Kidney glomerular epithelial cell (primary cell): ENCODE measurements at regions not wholly inside any gene's neighbourhood (a gene's known extent, or its start where the extent isn't known, plus 50 kb on each side); places are given as distances from the start of the nearest gene placed in this dataset.

Experiments
- DNase-seq: peaks from one replicate; lab custom pipeline; 2025; lab: John Stamatoyannopoulos, UW

- no peak for DNase-seq
Measured at GRCh38 chr2:198795419-198795818, 662.3 kb downstream of the SATB2 start.

DNA sequence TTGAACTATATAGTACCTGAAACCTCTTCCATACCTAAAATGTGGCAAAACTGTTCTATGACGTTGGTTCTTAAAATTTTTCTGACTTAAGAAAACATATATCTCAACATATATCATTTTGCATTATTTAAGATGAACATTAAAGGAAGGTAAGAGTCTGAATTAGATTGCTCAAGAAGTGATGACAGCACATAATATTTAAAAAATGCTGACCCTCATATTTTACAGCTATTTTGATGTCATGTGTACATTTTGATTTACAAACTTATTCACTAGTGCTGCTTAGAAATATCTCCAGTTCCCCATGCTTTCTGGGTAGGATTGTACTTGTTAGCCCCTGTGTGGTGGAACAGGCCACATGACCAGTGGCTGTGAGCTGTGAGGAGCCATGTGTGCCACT is 666.1 kb downstream of the SATB2 start:
- DNase-seq, result no peak

- no peak for DNase-seq
Measured at GRCh38 chr2:198788676-198789075, 669.1 kb downstream of the SATB2 start.

GRCh38 chr2:198782734-198783133 is 675.0 kb downstream of the SATB2 start:
- DNase-seq, result no peak

DNA sequence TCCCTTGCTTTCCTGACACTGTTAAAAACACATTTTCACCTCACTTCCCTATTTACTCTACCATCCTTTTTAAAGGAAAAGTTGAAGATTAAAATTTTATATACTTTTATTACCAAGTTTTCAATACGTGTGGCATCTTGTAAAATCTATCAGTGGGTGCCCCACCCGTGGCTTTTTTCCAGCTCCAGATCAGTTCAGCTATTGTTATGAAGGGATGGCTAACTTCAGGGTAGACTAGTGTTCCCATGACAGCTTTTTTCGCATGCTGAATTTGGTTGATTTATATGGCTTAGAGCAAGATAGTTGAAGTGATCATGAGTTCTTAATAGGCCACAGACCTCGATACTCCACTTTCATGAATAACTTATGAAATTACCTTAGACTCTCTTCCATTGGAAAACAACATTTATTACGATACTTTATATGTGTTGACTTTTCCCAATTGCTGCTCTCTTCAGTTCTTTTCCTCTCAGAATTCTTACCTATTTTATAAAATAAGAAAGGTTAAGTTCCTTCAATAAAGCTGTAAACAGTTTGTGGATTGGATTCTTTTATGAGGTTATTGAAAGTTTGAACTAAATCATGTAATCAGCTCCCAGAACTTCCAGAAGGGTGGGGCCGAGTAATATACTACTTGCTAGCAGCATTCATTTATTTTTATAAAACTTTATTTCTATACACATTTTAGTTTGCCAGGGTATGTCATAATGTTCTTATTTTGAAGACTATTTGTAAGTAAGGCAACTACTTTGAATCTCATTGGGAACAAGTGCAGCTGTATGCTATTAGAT is 680.9 kb downstream of the SATB2 start:
- DNase-seq, result no peak

GRCh38 chr2:198775737-198776136 is 682.0 kb downstream of the SATB2 start:
- DNase-seq, result no peak

DNA sequence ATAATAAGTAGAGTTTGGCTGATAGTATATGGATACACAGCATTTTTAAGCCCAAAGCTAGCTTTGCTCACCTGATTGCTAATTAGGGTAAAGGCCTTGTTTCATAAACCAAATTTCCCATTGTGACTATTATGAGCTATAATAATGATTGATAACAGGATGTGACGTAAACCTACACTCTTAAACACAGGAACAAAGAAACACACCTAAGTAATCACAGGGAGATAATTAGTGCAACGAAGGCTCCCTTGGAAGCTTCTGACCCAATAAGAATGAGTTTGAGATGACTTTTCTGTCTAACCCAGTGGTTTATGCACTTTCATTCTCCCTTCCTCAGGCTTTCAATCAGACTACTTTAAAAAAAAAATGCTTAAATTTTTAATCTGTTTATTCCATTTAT is 683.2 kb downstream of the SATB2 start:
- no peak for DNase-seq

DNA sequence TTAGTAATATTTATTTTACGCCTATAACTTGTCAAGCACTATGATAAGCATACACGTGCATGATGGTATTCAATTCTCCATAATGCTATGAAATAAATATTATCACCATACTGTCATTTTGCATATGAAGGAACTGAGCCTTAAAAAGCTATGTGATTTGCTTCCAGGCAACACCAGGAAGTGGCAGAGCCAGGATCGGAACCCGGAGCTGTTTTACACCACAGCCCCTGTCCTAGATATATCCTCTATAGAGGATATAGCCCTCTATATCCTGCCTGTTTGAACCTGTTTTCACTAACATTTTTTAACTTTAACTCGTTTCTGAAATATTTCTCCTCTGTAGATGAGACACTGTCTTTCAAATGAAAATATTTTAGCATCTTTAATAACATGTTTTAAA is 690.0 kb downstream of the SATB2 start:
- no peak for DNase-seq

DNA sequence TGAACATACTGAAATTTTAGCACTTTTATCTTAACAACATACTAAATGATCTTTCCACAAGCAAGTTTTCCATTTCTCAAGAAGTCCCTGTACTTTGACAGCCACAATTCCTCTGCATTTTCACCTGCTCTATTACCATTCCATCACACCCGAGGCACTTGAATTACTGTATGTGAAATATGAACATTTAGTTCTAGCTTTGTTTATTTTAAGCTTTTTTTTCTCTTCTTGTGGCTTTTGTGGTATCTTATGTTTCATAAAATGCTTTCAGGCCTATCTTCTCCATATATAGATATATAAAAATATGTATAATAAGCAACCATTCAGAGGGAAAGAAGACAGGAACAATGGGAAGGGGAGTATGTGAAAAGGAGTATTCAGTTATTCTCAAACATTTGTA is 693.9 kb downstream of the SATB2 start:
- DNase-seq, result no peak

- DNase-seq, result no peak
Measured at GRCh38 chr2:198762441-198762840, 695.3 kb downstream of the SATB2 start.

DNA sequence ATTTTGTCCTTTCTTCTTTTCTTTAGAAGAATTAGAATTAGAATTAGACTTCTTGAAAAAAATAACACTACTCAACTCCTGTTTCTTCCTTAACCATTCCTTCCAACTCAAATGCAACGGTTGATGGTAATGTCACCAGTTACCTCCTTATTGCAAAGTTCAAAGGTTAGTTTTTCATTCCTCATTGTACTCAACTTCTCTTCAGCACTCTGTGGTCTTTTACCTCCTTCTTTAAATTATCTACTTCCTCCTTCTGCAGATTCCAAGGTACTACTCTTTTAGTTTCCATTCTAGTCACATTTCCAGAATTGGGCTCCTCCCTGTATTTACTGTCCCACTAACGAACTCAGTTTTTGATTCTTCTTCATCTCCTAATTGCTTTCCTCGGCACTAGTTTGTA is 700.7 kb downstream of the SATB2 start:
- no peak for DNase-seq

GRCh38 chr2:198756166-198756565 is 701.6 kb downstream of the SATB2 start:
- no peak for DNase-seq

DNA sequence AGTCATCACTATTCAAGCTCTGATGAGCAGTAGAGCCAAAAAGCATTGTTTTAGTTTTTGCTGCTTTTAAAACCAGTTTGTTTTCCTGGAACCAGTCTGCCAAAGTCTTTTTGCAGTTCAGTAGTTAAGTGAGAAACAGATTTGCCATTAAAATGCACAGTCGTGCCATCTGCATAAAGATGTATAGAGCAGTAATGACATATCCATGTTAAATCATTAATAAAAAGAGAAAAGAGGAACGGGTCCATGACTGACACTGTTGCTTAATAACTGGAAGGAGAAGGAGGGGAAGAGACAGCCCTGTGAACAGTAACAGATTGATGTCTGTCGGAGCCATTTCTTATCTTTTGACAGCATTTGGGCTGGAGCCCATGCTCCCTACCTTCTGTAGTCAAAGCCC is 704.6 kb downstream of the SATB2 start:
- no peak for DNase-seq

- DNase-seq, result no peak
Measured at GRCh38 chr2:198749364-198749763, 708.4 kb downstream of the SATB2 start.

- DNase-seq, result no peak
Measured at GRCh38 chr2:198731842-198732399, 725.8 kb downstream of the SATB2 start.

GRCh38 chr2:198720266-198720665 is 737.5 kb downstream of the SATB2 start:
- no peak for DNase-seq

DNA sequence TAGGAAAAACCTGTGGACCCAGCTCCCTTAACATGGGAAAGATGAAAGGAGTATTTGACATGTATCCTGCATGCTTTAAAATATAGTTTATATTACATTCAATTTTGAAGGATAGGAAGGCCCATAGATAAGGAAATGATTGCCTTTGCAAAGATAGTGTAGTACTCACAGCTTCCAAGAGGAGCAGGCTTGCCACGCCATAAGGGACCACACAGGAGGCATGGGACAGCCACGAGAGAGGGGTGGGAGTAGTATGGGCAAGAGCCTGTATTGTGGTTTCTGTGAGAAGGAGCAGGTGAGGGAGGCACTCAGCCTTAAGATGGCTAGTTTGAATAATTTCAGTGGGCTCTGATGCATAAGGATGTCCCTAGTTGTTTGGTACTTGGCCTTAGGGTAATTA is 740.3 kb downstream of the SATB2 start:
- no peak for DNase-seq

DNA sequence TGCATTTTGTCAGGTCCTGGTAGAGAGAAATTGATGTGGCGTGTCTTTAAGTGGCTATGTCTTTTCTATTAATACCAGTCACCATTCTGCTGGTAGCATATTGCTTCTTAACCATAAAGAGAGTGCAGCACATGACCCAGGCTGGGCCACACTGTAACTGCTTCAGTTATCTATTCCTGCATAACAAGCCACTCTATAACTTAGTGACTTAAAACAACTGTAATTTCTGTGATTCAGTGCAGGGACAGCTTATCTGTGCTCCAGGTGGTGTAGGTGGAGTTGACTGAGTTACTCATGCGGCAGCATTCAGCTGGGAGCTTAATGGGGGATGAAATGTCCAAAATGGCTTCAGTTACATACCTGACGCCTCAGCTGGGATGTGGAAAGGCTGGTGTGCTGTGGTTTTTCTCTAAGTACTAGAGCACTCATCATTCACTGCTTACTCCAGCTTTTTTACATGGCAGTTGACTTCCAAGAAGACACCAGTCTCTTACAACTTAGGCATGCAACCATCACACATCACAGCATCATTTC is 742.4 kb downstream of the SATB2 start:
- DNase-seq, result no peak

DNA sequence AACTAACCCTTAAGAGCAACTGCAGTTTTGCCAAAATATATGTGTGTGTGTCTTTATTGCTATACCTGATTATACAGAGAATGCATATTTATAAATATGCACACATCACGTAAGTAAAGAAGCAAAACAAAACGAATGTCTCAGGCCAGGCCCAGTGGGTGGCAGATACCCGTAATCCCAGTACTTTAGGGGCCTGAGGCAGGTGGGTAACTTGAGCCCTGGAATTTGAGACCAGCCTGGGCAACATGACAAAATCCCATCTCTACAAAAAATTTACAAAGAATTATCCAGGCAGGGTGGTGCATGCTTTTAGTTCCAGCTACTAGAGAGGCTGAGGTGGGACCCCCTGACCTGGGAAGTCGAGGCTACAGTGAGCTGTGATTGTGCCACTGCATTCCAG is 745.3 kb downstream of the SATB2 start:
- DNase-seq, result no peak

GRCh38 chr2:198711484-198711883 is 746.3 kb downstream of the SATB2 start:
- no peak for DNase-seq

DNA sequence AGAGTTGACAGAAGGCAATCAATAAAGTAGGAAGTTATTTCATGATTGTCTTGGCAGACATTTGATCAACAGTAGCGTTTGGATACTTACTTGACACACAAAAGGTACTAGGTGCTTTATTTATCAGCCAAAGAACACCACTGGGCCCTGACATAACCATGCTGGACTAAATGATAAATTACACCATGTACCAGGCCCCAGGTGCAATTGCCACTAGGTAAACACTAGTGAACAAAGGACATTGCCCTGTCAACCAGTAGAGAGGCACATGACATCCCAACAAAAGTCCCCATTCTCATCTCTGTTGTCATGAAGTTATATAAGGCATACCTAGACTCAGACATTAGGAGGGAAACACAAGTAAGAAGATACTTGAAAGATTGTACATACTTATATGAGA is 747.2 kb downstream of the SATB2 start:
- DNase-seq, result no peak

GRCh38 chr2:198706476-198707082 is 751.2 kb downstream of the SATB2 start:
- DNase-seq, result no peak

- DNase-seq, result no peak
Measured at GRCh38 chr2:198703281-198703680, 754.5 kb downstream of the SATB2 start.
